WTC11 (cell line): ENCODE measurements at regions not wholly inside any gene's neighbourhood (a gene's known extent, or its start where the extent isn't known, plus 50 kb on each side); places are given as distances from the start of the nearest gene placed in this dataset.

ENCODE experiments used
- ATAC-seq: fragments of 200-7000 bp; cut with Tn5 transposase; 2 replicates; pipeline ENCODE4 v1.10.0; 2021; ENCODE audit warnings: mild to moderate bottlenecking, moderate library complexity
- CTCF ChIA-PET: fragments of 300-600 bp; sonication (Branson Sonifier 250); formaldehyde crosslinking; loops from one replicate; lab custom pipeline; 2021; ENCODE audit warnings: antibody characterized with exemption; lab: Charles Lee
- POLR2A ChIA-PET: fragments of 350-600 bp; sonication (Branson Sonifier 250); formaldehyde crosslinking; loops from one replicate; lab custom pipeline; 2021; ENCODE audit warnings: antibody characterized with exemption; lab: Charles Lee
- DNase-seq: peaks from one replicate; pipeline ENCODE4 v3.0.0; 2021; ENCODE audit warnings: low spot score
- H3K27ac Mint-ChIP-seq: 2 replicates; pipeline ENCODE4 v1.8.0; 2021; ENCODE audit warnings: mixed read lengths
- H3K27me3 Mint-ChIP-seq: 2 replicates; pipeline ENCODE4 v1.8.0; 2021; ENCODE audit warnings: low read depth, mild to moderate bottlenecking, moderate library complexity, mixed read lengths
- H3K36me3 Mint-ChIP-seq: 2 replicates; pipeline ENCODE4 v1.8.0; 2021; ENCODE audit warnings: mixed read lengths
- H3K4me1 Mint-ChIP-seq: 2 replicates; pipeline ENCODE4 v1.8.0; 2022; ENCODE audit warnings: mixed read lengths
- H3K4me3 Mint-ChIP-seq: 2 replicates; pipeline ENCODE4 v1.8.0; 2021; ENCODE audit warnings: mild to moderate bottlenecking, moderate library complexity, mixed read lengths
- H3K9me3 Mint-ChIP-seq: 2 replicates; pipeline ENCODE4 v1.8.0; 2021; ENCODE audit warnings: mixed read lengths
- CBFB ChIP-seq: sonication (generic); formaldehyde crosslinking; IDR thresholded peaks from 2 replicates; pipeline ENCODE4 v1.8.1; 2022; ENCODE audit warnings: mild to moderate bottlenecking, low read depth, missing genetic modification reagents
- ESRRA ChIP-seq: sonication (generic); formaldehyde crosslinking; IDR thresholded peaks from 2 replicates; pipeline ENCODE4 v1.8.1; 2022; ENCODE audit warnings: mild to moderate bottlenecking, missing genetic modification reagents, borderline replicate concordance
- FOXK1 ChIP-seq: sonication (generic); formaldehyde crosslinking; IDR thresholded peaks from 2 replicates; pipeline ENCODE4 v1.8.0; 2022; ENCODE audit warnings: mild to moderate bottlenecking, moderate library complexity, missing genetic modification reagents
- FOXP1 ChIP-seq: sonication (generic); formaldehyde crosslinking; IDR thresholded peaks from 2 replicates; pipeline ENCODE4 v1.8.0; 2022; ENCODE audit warnings: missing genetic modification reagents, mild to moderate bottlenecking, moderate library complexity, borderline replicate concordance
- PRRX2 ChIP-seq: fragments of 250-450 bp; sonication (Bioruptor Pico); IDR thresholded peaks from 2 replicates; pipeline ENCODE4 v1.8.0; 2021; ENCODE audit warnings: mild to moderate bottlenecking
- TEAD1 ChIP-seq: sonication (generic); formaldehyde crosslinking; IDR thresholded peaks from 2 replicates; pipeline ENCODE4 v1.8.0; 2022; ENCODE audit warnings: mild to moderate bottlenecking, missing genetic modification reagents
- ZNF138 ChIP-seq: sonication (generic); formaldehyde crosslinking; conservative IDR thresholded peaks from 2 replicates; pipeline ENCODE4 v1.8.1; 2022; ENCODE audit warnings: mild to moderate bottlenecking, moderate library complexity, missing genetic modification reagents
- ZNF219 ChIP-seq: sonication (generic); formaldehyde crosslinking; IDR thresholded peaks from 2 replicates; pipeline ENCODE4 v1.8.0; 2023; ENCODE audit warnings: missing genetic modification reagents, mild to moderate bottlenecking, borderline replicate concordance
- ZNF671 ChIP-seq: fragments of 250-450 bp; sonication (Bioruptor Pico); IDR thresholded peaks from 2 replicates; pipeline ENCODE4 v1.8.0; 2021; ENCODE audit warnings: mild to moderate bottlenecking
- TF ChIP-seq, protein P1 (sequence below): sonication (generic); formaldehyde crosslinking; IDR thresholded peaks from 2 replicates; pipeline ENCODE4 v1.8.1; 2023; ENCODE audit warnings: mild to moderate bottlenecking, missing genetic modification reagents
- TF ChIP-seq, protein P2 (sequence below): sonication (generic); formaldehyde crosslinking; IDR thresholded peaks from 2 replicates; pipeline ENCODE4 v1.8.1; 2023; ENCODE audit warnings: mild to moderate bottlenecking, missing genetic modification reagents, borderline replicate concordance
- TF ChIP-seq, protein P3 (sequence below): fragments of 250-450 bp; sonication (Bioruptor Pico); IDR thresholded peaks from 2 replicates; pipeline ENCODE4 v1.9.0; 2021; ENCODE audit warnings: moderate library complexity, mild to moderate bottlenecking, inconsistent platforms, borderline replicate concordance
- TF ChIP-seq, protein P4 (sequence below): fragments of 250-450 bp; sonication (Bioruptor Pico); IDR thresholded peaks from 2 replicates; pipeline ENCODE4 v1.9.0; 2021; ENCODE audit warnings: mild to moderate bottlenecking
- TF ChIP-seq, protein P5 (sequence below): fragments of 200-600 bp; IDR thresholded peaks from 2 replicates; pipeline ENCODE4 v1.8.0; 2022; ENCODE audit warnings: antibody characterized with exemption
- TF ChIP-seq, protein P6 (sequence below): sonication (generic); formaldehyde crosslinking; IDR thresholded peaks from 2 replicates; pipeline ENCODE4 v1.8.1; 2022; ENCODE audit warnings: low read depth, mild to moderate bottlenecking, moderate library complexity, missing genetic modification reagents, borderline replicate concordance
- TF ChIP-seq, protein P7 (sequence below): fragments of 250-450 bp; sonication (Bioruptor Pico); IDR thresholded peaks from 2 replicates; pipeline ENCODE4 v1.9.0; 2021; ENCODE audit warnings: mild to moderate bottlenecking

DNA sequence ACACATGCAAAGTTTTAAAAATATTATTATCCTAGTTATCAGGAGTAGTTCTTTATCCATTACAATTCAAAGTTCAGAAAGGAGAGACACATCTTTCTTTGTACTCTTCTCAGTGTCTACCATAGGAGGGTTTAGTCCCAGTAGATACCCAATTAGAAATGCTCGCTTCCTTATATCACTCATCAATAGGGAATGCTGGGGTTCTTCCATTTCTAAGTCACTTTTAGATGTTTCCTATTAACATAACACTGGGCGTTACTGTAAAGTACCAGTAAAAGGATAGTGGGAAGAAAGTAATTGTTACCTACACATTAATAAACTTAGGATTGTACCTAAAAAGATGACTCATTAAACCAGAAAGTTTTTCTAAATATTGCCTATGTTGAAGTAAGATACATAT is 348.3 kb upstream of the CDH6 start:
- POLR2A ChIA-PET = no interaction called here
- H3K36me3 Mint-ChIP-seq = no peaks in the 10 kb centered on the region
- H3K9me3 Mint-ChIP-seq = no peaks in the 10 kb centered on the region
- no peak overlapping the region for H3K4me3 Mint-ChIP-seq
- H3K27ac Mint-ChIP-seq = no peak overlapping the region
- no peaks in the 10 kb centered on the region for H3K27me3 Mint-ChIP-seq
- TF ChIP-seq FOXK1 (no peak), PRRX2 (CRISPR knock-in tag) (no peak), TEAD1 (CRISPR knock-in tag) (no peak), ZNF138 (no peak), ESRRA (CRISPR knock-in tag) (no peak)
- TF ChIP-seq, protein P1, sequence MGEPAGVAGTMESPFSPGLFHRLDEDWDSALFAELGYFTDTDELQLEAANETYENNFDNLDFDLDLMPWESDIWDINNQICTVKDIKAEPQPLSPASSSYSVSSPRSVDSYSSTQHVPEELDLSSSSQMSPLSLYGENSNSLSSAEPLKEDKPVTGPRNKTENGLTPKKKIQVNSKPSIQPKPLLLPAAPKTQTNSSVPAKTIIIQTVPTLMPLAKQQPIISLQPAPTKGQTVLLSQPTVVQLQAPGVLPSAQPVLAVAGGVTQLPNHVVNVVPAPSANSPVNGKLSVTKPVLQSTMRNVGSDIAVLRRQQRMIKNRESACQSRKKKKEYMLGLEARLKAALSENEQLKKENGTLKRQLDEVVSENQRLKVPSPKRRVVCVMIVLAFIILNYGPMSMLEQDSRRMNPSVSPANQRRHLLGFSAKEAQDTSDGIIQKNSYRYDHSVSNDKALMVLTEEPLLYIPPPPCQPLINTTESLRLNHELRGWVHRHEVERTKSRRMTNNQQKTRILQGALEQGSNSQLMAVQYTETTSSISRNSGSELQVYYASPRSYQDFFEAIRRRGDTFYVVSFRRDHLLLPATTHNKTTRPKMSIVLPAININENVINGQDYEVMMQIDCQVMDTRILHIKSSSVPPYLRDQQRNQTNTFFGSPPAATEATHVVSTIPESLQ (CRISPR knock-in tag) = no peak
- TF ChIP-seq, protein P2, sequence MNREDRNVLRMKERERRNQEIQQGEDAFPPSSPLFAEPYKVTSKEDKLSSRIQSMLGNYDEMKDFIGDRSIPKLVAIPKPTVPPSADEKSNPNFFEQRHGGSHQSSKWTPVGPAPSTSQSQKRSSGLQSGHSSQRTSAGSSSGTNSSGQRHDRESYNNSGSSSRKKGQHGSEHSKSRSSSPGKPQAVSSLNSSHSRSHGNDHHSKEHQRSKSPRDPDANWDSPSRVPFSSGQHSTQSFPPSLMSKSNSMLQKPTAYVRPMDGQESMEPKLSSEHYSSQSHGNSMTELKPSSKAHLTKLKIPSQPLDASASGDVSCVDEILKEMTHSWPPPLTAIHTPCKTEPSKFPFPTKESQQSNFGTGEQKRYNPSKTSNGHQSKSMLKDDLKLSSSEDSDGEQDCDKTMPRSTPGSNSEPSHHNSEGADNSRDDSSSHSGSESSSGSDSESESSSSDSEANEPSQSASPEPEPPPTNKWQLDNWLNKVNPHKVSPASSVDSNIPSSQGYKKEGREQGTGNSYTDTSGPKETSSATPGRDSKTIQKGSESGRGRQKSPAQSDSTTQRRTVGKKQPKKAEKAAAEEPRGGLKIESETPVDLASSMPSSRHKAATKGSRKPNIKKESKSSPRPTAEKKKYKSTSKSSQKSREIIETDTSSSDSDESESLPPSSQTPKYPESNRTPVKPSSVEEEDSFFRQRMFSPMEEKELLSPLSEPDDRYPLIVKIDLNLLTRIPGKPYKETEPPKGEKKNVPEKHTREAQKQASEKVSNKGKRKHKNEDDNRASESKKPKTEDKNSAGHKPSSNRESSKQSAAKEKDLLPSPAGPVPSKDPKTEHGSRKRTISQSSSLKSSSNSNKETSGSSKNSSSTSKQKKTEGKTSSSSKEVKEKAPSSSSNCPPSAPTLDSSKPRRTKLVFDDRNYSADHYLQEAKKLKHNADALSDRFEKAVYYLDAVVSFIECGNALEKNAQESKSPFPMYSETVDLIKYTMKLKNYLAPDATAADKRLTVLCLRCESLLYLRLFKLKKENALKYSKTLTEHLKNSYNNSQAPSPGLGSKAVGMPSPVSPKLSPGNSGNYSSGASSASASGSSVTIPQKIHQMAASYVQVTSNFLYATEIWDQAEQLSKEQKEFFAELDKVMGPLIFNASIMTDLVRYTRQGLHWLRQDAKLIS (CRISPR knock-in tag) = no peak
- TF ChIP-seq, protein P3, sequence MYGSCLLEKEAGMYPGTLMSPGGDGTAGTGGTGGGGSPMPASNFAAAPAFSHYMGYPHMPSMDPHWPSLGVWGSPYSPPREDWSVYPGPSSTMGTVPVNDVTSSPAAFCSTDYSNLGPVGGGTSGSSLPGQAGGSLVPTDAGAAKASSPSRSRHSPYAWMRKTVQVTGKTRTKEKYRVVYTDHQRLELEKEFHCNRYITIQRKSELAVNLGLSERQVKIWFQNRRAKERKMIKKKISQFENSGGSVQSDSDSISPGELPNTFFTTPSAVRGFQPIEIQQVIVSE (CRISPR knock-in tag) = no peak
- DNase-seq = no peak
- CTCF ChIA-PET = no interaction called here
- ATAC-seq = peak; percentile 51
- H3K4me1 Mint-ChIP-seq = peaks cover 22% of the 10 kb centered on the region

DNA sequence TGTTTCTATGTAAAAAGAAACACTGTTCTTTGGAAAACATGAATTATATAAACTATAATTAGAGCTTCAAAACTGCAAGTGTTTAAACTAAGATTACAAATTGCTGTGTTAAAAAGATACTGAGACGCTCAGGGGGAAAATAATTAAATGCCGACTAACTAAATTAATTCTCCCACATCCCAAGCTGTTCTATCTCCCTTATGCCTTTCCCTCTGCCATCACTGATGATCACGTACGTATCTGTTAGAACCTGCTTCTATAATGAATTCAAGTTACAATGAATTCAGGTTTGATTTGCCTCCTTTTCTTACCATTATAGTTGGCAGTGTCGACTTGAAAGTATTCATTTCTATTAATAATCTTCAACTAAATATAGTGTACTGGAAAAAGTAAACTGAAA is 349.9 kb upstream of the CDH6 start:
- H3K36me3 Mint-ChIP-seq = no peaks in the 10 kb centered on the region
- H3K9me3 Mint-ChIP-seq = no peaks in the 10 kb centered on the region
- CTCF ChIA-PET = no interaction called here
- H3K4me1 Mint-ChIP-seq = peaks cover 18% of the 10 kb centered on the region
- DNase-seq (no peak), ATAC-seq (no peak)
- no peak overlapping the region for H3K4me3 Mint-ChIP-seq
- POLR2A ChIA-PET = no interaction called here
- H3K27ac Mint-ChIP-seq = no peak overlapping the region
- H3K27me3 Mint-ChIP-seq = no peaks in the 10 kb centered on the region
- TF ChIP-seq, protein P4, sequence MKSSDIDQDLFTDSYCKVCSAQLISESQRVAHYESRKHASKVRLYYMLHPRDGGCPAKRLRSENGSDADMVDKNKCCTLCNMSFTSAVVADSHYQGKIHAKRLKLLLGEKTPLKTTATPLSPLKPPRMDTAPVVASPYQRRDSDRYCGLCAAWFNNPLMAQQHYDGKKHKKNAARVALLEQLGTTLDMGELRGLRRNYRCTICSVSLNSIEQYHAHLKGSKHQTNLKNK (CRISPR knock-in tag) = no peak
- TF ChIP-seq, protein P5, sequence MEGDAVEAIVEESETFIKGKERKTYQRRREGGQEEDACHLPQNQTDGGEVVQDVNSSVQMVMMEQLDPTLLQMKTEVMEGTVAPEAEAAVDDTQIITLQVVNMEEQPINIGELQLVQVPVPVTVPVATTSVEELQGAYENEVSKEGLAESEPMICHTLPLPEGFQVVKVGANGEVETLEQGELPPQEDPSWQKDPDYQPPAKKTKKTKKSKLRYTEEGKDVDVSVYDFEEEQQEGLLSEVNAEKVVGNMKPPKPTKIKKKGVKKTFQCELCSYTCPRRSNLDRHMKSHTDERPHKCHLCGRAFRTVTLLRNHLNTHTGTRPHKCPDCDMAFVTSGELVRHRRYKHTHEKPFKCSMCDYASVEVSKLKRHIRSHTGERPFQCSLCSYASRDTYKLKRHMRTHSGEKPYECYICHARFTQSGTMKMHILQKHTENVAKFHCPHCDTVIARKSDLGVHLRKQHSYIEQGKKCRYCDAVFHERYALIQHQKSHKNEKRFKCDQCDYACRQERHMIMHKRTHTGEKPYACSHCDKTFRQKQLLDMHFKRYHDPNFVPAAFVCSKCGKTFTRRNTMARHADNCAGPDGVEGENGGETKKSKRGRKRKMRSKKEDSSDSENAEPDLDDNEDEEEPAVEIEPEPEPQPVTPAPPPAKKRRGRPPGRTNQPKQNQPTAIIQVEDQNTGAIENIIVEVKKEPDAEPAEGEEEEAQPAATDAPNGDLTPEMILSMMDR = no peak
- TF ChIP-seq CBFB (CRISPR knock-in tag) (no peak), ZNF671 (CRISPR knock-in tag) (no peak), ZNF219 (CRISPR knock-in tag) (no peak), FOXP1 (no peak)
- TF ChIP-seq, protein P6, sequence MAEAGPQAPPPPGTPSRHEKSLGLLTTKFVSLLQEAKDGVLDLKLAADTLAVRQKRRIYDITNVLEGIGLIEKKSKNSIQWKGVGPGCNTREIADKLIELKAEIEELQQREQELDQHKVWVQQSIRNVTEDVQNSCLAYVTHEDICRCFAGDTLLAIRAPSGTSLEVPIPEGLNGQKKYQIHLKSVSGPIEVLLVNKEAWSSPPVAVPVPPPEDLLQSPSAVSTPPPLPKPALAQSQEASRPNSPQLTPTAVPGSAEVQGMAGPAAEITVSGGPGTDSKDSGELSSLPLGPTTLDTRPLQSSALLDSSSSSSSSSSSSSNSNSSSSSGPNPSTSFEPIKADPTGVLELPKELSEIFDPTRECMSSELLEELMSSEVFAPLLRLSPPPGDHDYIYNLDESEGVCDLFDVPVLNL (CRISPR knock-in tag) = no peak
- TF ChIP-seq, protein P7, sequence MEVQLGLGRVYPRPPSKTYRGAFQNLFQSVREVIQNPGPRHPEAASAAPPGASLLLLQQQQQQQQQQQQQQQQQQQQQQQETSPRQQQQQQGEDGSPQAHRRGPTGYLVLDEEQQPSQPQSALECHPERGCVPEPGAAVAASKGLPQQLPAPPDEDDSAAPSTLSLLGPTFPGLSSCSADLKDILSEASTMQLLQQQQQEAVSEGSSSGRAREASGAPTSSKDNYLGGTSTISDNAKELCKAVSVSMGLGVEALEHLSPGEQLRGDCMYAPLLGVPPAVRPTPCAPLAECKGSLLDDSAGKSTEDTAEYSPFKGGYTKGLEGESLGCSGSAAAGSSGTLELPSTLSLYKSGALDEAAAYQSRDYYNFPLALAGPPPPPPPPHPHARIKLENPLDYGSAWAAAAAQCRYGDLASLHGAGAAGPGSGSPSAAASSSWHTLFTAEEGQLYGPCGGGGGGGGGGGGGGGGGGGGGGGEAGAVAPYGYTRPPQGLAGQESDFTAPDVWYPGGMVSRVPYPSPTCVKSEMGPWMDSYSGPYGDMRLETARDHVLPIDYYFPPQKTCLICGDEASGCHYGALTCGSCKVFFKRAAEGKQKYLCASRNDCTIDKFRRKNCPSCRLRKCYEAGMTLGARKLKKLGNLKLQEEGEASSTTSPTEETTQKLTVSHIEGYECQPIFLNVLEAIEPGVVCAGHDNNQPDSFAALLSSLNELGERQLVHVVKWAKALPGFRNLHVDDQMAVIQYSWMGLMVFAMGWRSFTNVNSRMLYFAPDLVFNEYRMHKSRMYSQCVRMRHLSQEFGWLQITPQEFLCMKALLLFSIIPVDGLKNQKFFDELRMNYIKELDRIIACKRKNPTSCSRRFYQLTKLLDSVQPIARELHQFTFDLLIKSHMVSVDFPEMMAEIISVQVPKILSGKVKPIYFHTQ (CRISPR knock-in tag) = no peak
- TF ChIP-seq, all 79 proteins: peak for 0
